Transverse colon (tissue), 4 donors: ENCODE measurements at regions not wholly inside any gene's neighbourhood (a gene's known extent, or its start where the extent isn't known, plus 50 kb on each side); places are given as distances from the start of the nearest gene placed in this dataset.

Experiments used
- CTCF ChIP-seq, 5 experiments: fragments of 200-600 bp in 3 of 5; fragments of 450-650 bp in 2 of 5; sonication (generic) in 3 of 5; IDR thresholded peaks; 1 replicate in 2 of 5; 2 replicates in 3 of 5; pipeline ENCODE4 v1.5.1; 2016 to 2017; ENCODE audit warnings: antibody characterized with exemption in 5 of 5, inconsistent platforms in 3 of 5, mild to moderate bottlenecking in 2 of 5, moderate library complexity in 1 of 5
- EP300 ChIP-seq: sonication (generic); formaldehyde crosslinking; IDR thresholded peaks from one replicate; pipeline ENCODE4 v1.6.1; 2017; ENCODE audit warnings: antibody characterized with exemption, low read depth
- POLR2A ChIP-seq: fragments of 450-650 bp; IDR thresholded peaks from one replicate; pipeline ENCODE4 v1.6.1; 2016; ENCODE audit warnings: antibody characterized with exemption, mild to moderate bottlenecking, moderate library complexity
- POLR2AphosphoS5 ChIP-seq, 3 donors: sonication (generic); formaldehyde crosslinking; IDR thresholded peaks; one replicate each; pipeline ENCODE4 v1.6.1; 2016; ENCODE audit warnings: antibody characterized with exemption in 3 of 3

GRCh38 chr5:123802298-123802951 is 290.4 kb downstream of the CSNK1G3 start:
- TF ChIP-seq CTCF (IDR thresholded peaks at IDR 0.05) (no peak), POLR2A (no peak), EP300 (no peak), POLR2AphosphoS5 (IDR thresholded peaks at IDR 0.05) (no peak)
